Liver (tissue), 8 donors: ENCODE measurements at regions not wholly inside any gene's neighbourhood (a gene's known extent, or its start where the extent isn't known, plus 50 kb on each side); places are given as distances from the start of the nearest gene placed in this dataset.
"Not testable (repeated sequence)": the region's sequence is repeated elsewhere in the genome, so short reads cannot be mapped to it uniquely, and the experiment has no call there.

ENCODE experiments used
- DNase-seq: peaks from one replicate; pipeline ENCODE4 v3.0.0-alpha.2; 2017; ENCODE audit warnings: low spot score
- H3K27ac ChIP-seq, 2 donors: one replicate each; pipeline ENCODE4 v1.7.0; 2013; ENCODE audit warnings: inconsistent platforms in 2 of 2, low read length in 2 of 2, control low read depth in 1 of 2, low read depth in 1 of 2, mild to moderate bottlenecking in 1 of 2
- H3K27me3 ChIP-seq, 4 donors: one replicate each; pipeline versions ENCODE4 v1.6.1 to v1.7.0; 2013; ENCODE audit warnings: low read length in 3 of 4, inconsistent platforms in 1 of 4, mild to moderate bottlenecking in 1 of 4, moderate library complexity in 1 of 4; ENCODE audit not compliant: control insufficient read depth in 4 of 4, insufficient read depth in 4 of 4
- H3K36me3 ChIP-seq, 4 donors: one replicate each; pipeline versions ENCODE4 v1.6.1 to v1.7.0; 2013; ENCODE audit warnings: low read length in 3 of 4, mild to moderate bottlenecking in 3 of 4, low read depth in 1 of 4, moderate library complexity in 1 of 4; ENCODE audit not compliant: control insufficient read depth in 4 of 4, insufficient read depth in 3 of 4
- H3K4me1 ChIP-seq, 4 donors: one replicate each; pipeline versions ENCODE4 v1.6.1 to v1.7.0; 2013; ENCODE audit warnings: low read length in 3 of 4, mild to moderate bottlenecking in 3 of 4, moderate library complexity in 1 of 4; ENCODE audit not compliant: control insufficient read depth in 4 of 4, insufficient read depth in 4 of 4
- H3K4me3 ChIP-seq, 3 donors: one replicate each; pipeline versions ENCODE4 v1.6.1 to v1.7.0; 2013; ENCODE audit warnings: low read length in 3 of 3, control low read depth in 1 of 3, low read depth in 1 of 3, mild to moderate bottlenecking in 1 of 3
- H3K9ac ChIP-seq, 2 donors: one replicate each; pipeline ENCODE4 v1.7.0; 2013; ENCODE audit warnings: low read length in 2 of 2, mild to moderate bottlenecking in 2 of 2, moderate library complexity in 2 of 2, control low read depth in 1 of 2, low read depth in 1 of 2
- H3K9me3 ChIP-seq, 4 donors: one replicate each; pipeline versions ENCODE4 v1.6.1 to v1.7.0; 2013; ENCODE audit warnings: low read length in 3 of 4; ENCODE audit not compliant: control insufficient read depth in 4 of 4
- EGR1 ChIP-seq, 2 donors: IDR thresholded peaks; 2 replicates each; pipeline ENCODE4 v1.6.1; 2016 to 2018; ENCODE audit warnings: antibody characterized with exemption in 2 of 2, low read depth in 2 of 2
- FOXA1 ChIP-seq: IDR thresholded peaks from 2 replicates; pipeline ENCODE4 v1.6.1; 2016; ENCODE audit warnings: antibody characterized with exemption
- FOXA2 ChIP-seq: IDR thresholded peaks from 2 replicates; pipeline ENCODE4 v1.6.1; 2016; ENCODE audit warnings: antibody characterized with exemption
- GABPA ChIP-seq, 2 donors: IDR thresholded peaks in 1 of 2; conservative IDR thresholded peaks in 1 of 2; 2 replicates each; pipeline ENCODE4 v1.6.1; 2016; ENCODE audit warnings: antibody characterized with exemption in 2 of 2, mild to moderate bottlenecking in 1 of 2, moderate library complexity in 1 of 2
- HNF4A ChIP-seq, 2 donors: conservative IDR thresholded peaks; 2 replicates each; pipeline ENCODE4 v1.6.1; 2016; ENCODE audit warnings: antibody characterized with exemption in 2 of 2, mild to moderate bottlenecking in 2 of 2
- HNF4G ChIP-seq: IDR thresholded peaks from 2 replicates; pipeline ENCODE4 v1.6.1; 2016; ENCODE audit warnings: antibody characterized with exemption
- JUND ChIP-seq, 2 donors: IDR thresholded peaks; 2 replicates each; pipeline ENCODE4 v1.6.1; 2016; ENCODE audit warnings: antibody characterized with exemption in 2 of 2
- NR2F2 ChIP-seq: IDR thresholded peaks from 2 replicates; pipeline ENCODE4 v1.6.1; 2016; ENCODE audit warnings: antibody characterized with exemption
- RAD21 ChIP-seq, 2 donors: IDR thresholded peaks; 2 replicates each; pipeline ENCODE4 v1.6.1; 2016; ENCODE audit warnings: antibody characterized with exemption in 2 of 2, mild to moderate bottlenecking in 2 of 2
- RXRA ChIP-seq, 2 donors: IDR thresholded peaks; 2 replicates each; pipeline ENCODE4 v1.6.1; 2017 to 2018; ENCODE audit warnings: antibody characterized with exemption in 2 of 2, mild to moderate bottlenecking in 1 of 2
- SP1 ChIP-seq: IDR thresholded peaks from 2 replicates; pipeline ENCODE4 v1.6.1; 2018; ENCODE audit warnings: antibody characterized with exemption, mild to moderate bottlenecking
- WGBS: extraction: QIAGEN DNeasy Blood & Tissue Kit; methylation state at CpG from one replicate; pipeline ENCODE4 v1.1.7; 2013; 5-methylcytosine and 5-hydroxymethylcytosine counted together
- TF ChIP-seq, protein P1 (sequence below): IDR thresholded peaks from 2 replicates; pipeline ENCODE4 v1.6.1; 2016; ENCODE audit warnings: antibody characterized with exemption, mild to moderate bottlenecking
- TF ChIP-seq, protein P2 (sequence below): IDR thresholded peaks from 2 replicates; pipeline ENCODE4 v1.6.1; 2016; ENCODE audit warnings: antibody characterized with exemption
- TF ChIP-seq, protein P3 (sequence below): fragments of 150-350 bp; IDR thresholded peaks from 2 replicates; pipeline ENCODE4 v1.5.1; 2017; ENCODE audit warnings: improper control_type of control experiment, low read depth, low read length; ENCODE audit not compliant: missing input control
- donor health status: healthy.
- donor health status: healthy.
- donor health status: healthy.
- donor health status: healthy.
- donor health status: healthy.

DNA sequence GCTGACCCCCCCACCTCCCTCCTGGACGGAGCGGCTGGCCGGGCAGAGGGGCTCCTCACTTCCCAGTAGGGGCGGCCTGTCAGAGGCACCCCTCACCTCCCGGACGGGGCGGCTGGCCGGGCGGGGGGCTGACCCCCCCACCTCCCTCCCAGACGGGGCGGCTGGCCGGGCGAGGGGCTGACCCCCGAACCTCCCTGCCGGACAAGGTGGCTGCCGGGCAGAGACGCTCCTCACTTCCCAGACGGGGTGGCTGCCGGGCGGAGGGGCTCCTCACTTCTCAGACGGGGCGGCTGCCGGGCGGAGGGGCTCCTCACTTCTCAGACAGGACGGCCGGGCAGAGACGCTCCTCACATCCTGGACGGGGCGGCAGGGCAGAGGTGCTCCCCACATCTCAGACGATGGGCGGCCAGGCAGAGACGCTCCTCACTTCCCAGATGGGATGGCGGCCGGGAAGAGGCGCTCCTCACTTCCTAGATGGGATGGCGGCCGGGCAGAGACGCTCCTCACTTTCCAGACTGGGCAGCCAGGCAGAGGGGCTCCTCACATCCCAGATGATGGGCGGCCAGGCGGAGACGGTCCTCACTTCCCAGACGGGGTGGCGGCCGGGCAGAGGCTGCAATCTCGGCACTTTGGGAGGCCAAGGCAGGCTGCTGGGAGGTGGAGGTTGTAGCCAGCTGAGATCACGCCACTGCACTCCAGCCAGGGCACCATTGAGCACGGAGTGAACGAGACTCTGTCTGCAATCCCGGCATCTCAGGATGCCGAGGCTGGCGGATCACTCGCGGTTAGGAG is 66.2 kb upstream of the PAPPA2 start:
- not testable (repeated sequence) for H3K9me3 ChIP-seq, H3K27me3 ChIP-seq, DNase-seq, H3K9ac ChIP-seq, H3K4me1 ChIP-seq, H3K4me3 ChIP-seq, H3K36me3 ChIP-seq, H3K27ac ChIP-seq
- WGBS, result 95% methylated on average over 48 of the region's 53 CpGs

DNA sequence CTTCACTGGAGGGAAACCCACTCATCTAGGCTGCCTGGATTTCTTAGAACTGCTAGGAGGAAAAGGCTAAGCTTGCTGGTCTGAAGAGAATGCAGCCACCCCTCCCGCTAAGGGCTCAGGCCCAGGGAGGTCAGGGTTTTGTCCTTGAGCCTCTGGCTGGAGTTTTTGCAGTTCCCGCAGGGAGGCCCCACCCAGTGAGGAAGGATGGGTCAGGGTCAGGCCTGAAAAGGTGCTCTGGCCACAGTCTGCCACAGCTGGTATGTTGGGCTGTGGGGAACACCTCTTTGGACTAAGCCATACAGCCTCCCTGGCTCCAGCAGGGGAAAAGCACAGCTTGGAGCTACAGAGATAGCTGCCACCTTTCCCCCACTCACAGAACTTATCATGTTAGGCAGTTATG is 71.4 kb upstream of the PAPPA2 start:
- TF ChIP-seq FOXA2, result no peak
- no peak for TF ChIP-seq SP1
- no peak for TF ChIP-seq RXRA (IDR thresholded peaks at IDR 0.05)
- TF ChIP-seq NR2F2, result no peak
- TF ChIP-seq FOXA1, result no peak
- TF ChIP-seq, protein P1, sequence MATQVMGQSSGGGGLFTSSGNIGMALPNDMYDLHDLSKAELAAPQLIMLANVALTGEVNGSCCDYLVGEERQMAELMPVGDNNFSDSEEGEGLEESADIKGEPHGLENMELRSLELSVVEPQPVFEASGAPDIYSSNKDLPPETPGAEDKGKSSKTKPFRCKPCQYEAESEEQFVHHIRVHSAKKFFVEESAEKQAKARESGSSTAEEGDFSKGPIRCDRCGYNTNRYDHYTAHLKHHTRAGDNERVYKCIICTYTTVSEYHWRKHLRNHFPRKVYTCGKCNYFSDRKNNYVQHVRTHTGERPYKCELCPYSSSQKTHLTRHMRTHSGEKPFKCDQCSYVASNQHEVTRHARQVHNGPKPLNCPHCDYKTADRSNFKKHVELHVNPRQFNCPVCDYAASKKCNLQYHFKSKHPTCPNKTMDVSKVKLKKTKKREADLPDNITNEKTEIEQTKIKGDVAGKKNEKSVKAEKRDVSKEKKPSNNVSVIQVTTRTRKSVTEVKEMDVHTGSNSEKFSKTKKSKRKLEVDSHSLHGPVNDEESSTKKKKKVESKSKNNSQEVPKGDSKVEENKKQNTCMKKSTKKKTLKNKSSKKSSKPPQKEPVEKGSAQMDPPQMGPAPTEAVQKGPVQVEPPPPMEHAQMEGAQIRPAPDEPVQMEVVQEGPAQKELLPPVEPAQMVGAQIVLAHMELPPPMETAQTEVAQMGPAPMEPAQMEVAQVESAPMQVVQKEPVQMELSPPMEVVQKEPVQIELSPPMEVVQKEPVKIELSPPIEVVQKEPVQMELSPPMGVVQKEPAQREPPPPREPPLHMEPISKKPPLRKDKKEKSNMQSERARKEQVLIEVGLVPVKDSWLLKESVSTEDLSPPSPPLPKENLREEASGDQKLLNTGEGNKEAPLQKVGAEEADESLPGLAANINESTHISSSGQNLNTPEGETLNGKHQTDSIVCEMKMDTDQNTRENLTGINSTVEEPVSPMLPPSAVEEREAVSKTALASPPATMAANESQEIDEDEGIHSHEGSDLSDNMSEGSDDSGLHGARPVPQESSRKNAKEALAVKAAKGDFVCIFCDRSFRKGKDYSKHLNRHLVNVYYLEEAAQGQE, result no peak
- TF ChIP-seq JUND (IDR thresholded peaks at IDR 0.05), result no peak
- TF ChIP-seq HNF4G, result no peak
- no peak for TF ChIP-seq GABPA (IDR thresholded peaks at IDR 0.05 in 1 of 2, conservative IDR thresholded peaks at IDR 0.05 in 1 of 2)
- no peak for TF ChIP-seq HNF4A (conservative IDR thresholded peaks at IDR 0.05)
- TF ChIP-seq, protein P2, sequence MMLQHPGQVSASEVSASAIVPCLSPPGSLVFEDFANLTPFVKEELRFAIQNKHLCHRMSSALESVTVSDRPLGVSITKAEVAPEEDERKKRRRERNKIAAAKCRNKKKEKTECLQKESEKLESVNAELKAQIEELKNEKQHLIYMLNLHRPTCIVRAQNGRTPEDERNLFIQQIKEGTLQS, result no peak
- TF ChIP-seq EGR1 (IDR thresholded peaks at IDR 0.05; ENCODE audit: low read depth in 2 of 2), result no peak
- TF ChIP-seq RAD21 (IDR thresholded peaks at IDR 0.05), result no peak
- TF ChIP-seq, protein P3, sequence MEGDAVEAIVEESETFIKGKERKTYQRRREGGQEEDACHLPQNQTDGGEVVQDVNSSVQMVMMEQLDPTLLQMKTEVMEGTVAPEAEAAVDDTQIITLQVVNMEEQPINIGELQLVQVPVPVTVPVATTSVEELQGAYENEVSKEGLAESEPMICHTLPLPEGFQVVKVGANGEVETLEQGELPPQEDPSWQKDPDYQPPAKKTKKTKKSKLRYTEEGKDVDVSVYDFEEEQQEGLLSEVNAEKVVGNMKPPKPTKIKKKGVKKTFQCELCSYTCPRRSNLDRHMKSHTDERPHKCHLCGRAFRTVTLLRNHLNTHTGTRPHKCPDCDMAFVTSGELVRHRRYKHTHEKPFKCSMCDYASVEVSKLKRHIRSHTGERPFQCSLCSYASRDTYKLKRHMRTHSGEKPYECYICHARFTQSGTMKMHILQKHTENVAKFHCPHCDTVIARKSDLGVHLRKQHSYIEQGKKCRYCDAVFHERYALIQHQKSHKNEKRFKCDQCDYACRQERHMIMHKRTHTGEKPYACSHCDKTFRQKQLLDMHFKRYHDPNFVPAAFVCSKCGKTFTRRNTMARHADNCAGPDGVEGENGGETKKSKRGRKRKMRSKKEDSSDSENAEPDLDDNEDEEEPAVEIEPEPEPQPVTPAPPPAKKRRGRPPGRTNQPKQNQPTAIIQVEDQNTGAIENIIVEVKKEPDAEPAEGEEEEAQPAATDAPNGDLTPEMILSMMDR, result no peak
- no peak for DNase-seq
- Histone ChIP-seq H3K9ac (no peak overlapping the region), H3K9me3 (no peaks in the 10 kb centered on the region), H3K27ac (no peak overlapping the region), H3K27me3 (no peaks in the 10 kb centered on the region), H3K36me3 (no peaks in the 10 kb centered on the region), H3K4me3 (no peak overlapping the region), H3K4me1 (no peaks in the 10 kb centered on the region)
- 66% methylated on average over 2 of the region's 2 CpGs for WGBS
